ENCODE measurements at regions not wholly inside any gene's neighbourhood (a gene's known extent, or its start where the extent isn't known, plus 50 kb on each side); places are given as distances from the start of the nearest gene placed in this dataset.

- intact Hi-C loops (cut with micrococcal nuclease; ENCODE audit: unreplicated experiment) = no loop called here
- H3K9me3 ChIP-seq (replicated peaks; ENCODE audit: control insufficient read depth, insufficient read depth, low read length) = no peaks in the 10 kb centered on the region
- ChIA-PET POLR2A (no interaction called here), SMC1A (ENCODE audit: uncharacterized antibody, unreplicated experiment) (no interaction called here), RAD21 (ENCODE audit: unreplicated experiment) (no interaction called here), CTCF (no interaction called here)
- no peak overlapping the region for H3K9ac ChIP-seq (ENCODE audit: control insufficient read depth, insufficient read depth, low read length)
- BruUV-seq (replicated peaks) = no TSS peak
- H4K20me1 ChIP-seq (ENCODE audit: control insufficient read depth, insufficient read depth) = no peaks in the 10 kb centered on the region
- H3K27me3 ChIP-seq (replicated peaks in 1 of 2; ENCODE audit: control insufficient read depth in 2 of 2, insufficient read depth in 2 of 2, low read length in 1 of 2) = peaks cover 0 to 2% of the 10 kb centered on the region in 2 experiments; a peak in 1 of 4 replicates
- H3K27ac ChIP-seq (ENCODE audit: control insufficient read depth, insufficient read depth) = no peak overlapping the region
- WGBS (ENCODE audit: insufficient coverage, insufficient replicate concordance, low lambda C conversion rate, missing lambda C conversion rate) = 17% methylated on average over 5 of the region's 5 CpGs
- no peak overlapping the region for H3K4me3 ChIP-seq
- ATAC-seq (no peak), FAIRE-seq (no peak), DNase-seq (ENCODE audit: low read depth, low spot score) (no peak)
- H3K36me3 ChIP-seq (ENCODE audit: control insufficient read depth in 2 of 2, insufficient read depth in 2 of 2, low read length in 1 of 2) = no peaks in the 10 kb centered on the region
- H3K79me2 ChIP-seq (ENCODE audit: control insufficient read depth, insufficient read depth, low read length) = no peaks in the 10 kb centered on the region
- no peak for TF ChIP-seq MTA2 (IDR thresholded peaks at IDR 0.05; ENCODE audit: low read depth)
- TF ChIP-seq BCL3 (IDR thresholded peaks at IDR 0.05; ENCODE audit: borderline replicate concordance, insufficient read depth, low read depth, low read length, poor library complexity, severe bottlenecking) = no peak
- TF ChIP-seq HCFC1 (IDR thresholded peaks at IDR 0.05; ENCODE audit: low read length) = no peak
- TF ChIP-seq KLF5 (IDR thresholded peaks at IDR 0.05; ENCODE audit: partially characterized antibody) = no peak
- no peak for TF ChIP-seq SPI1 (IDR thresholded peaks at IDR 0.05; ENCODE audit: borderline replicate concordance, insufficient read depth, low read depth, low read length)
- no peak overlapping the region for H2AFZ ChIP-seq (ENCODE audit: control insufficient read depth, low read depth, low read length)
- no peak overlapping the region for H3K4me2 ChIP-seq (ENCODE audit: control insufficient read depth, insufficient read depth)
- in situ Hi-C loops (cut with MboI) = no loop called here
- H3K4me1 ChIP-seq (ENCODE audit: control insufficient read depth, insufficient read depth, low read length) = no peaks in the 10 kb centered on the region
Observed at GRCh38 chr17:21530311-21530710, 154.2 kb downstream of the KCNJ12 start.

- Histone ChIP-seq H3K4me1 (ENCODE audit: control insufficient read depth, insufficient read depth, low read length) (no peaks in the 10 kb centered on the region), H3K27me3 (replicated peaks in 1 of 2; ENCODE audit: control insufficient read depth in 2 of 2, insufficient read depth in 2 of 2, low read length in 1 of 2) (no peaks in the 10 kb centered on the region; a peak in 1 of 4 replicates), H3K4me2 (ENCODE audit: control insufficient read depth, insufficient read depth) (no peak overlapping the region), H3K79me2 (ENCODE audit: control insufficient read depth, insufficient read depth, low read length) (no peaks in the 10 kb centered on the region), H2AFZ (ENCODE audit: control insufficient read depth, low read depth, low read length) (no peak overlapping the region), H4K20me1 (ENCODE audit: control insufficient read depth, insufficient read depth) (no peaks in the 10 kb centered on the region), H3K4me3 (no peak overlapping the region), H3K36me3 (ENCODE audit: control insufficient read depth in 2 of 2, insufficient read depth in 2 of 2, low read length in 1 of 2) (no peaks in the 10 kb centered on the region), H3K27ac (ENCODE audit: control insufficient read depth, insufficient read depth) (no peak overlapping the region), H3K9me3 (replicated peaks; ENCODE audit: control insufficient read depth, insufficient read depth, low read length) (no peaks in the 10 kb centered on the region), H3K9ac (ENCODE audit: control insufficient read depth, insufficient read depth, low read length) (no peak overlapping the region)
- DNase-seq (ENCODE audit: low read depth, low spot score) (no peak), ATAC-seq (no peak), FAIRE-seq (no peak)
- SMC1A ChIA-PET (ENCODE audit: uncharacterized antibody, unreplicated experiment) = no interaction called here
- in situ Hi-C loops (cut with MboI) = no loop called here
- no TSS peak for BruUV-seq (replicated peaks)
- TF ChIP-seq E2F4 (IDR thresholded peaks at IDR 0.05; ENCODE audit: low read depth, low read length) (no peak), SUZ12 (IDR thresholded peaks at IDR 0.05; ENCODE audit: unreplicated experiment) (no peak), CEBPB (IDR thresholded peaks at IDR 0.05; ENCODE audit: borderline replicate concordance in 1 of 2, low read depth in 2 of 2, low read length in 2 of 2) (no peak), NFIC (IDR thresholded peaks at IDR 0.05; ENCODE audit: low read depth, low read length) (no peak), ATF7 (IDR thresholded peaks at IDR 0.05; ENCODE audit: low read depth) (no peak), TCF3 (IDR thresholded peaks at IDR 0.05; ENCODE audit: borderline replicate concordance, insufficient read depth, low read depth, low read length) (no peak), FOXK2 (IDR thresholded peaks at IDR 0.05) (no peak), DPF2 (IDR thresholded peaks at IDR 0.05) (no peak), PBX3 (IDR thresholded peaks at IDR 0.05; ENCODE audit: insufficient replicate concordance, low read depth, low read length) (no peak), SPI1 (IDR thresholded peaks at IDR 0.05; ENCODE audit: borderline replicate concordance, insufficient read depth, low read depth, low read length) (no peak), NRF1 (conservative IDR thresholded peaks at IDR 0.05; ENCODE audit: low read depth, low read length) (no peak), NFYB (IDR thresholded peaks at IDR 0.05; ENCODE audit: insufficient read depth, low read depth, low read length) (no peak)
- RAD21 ChIA-PET (ENCODE audit: unreplicated experiment) = no interaction called here
- WGBS (ENCODE audit: insufficient coverage, insufficient replicate concordance, low lambda C conversion rate, missing lambda C conversion rate) = 52% methylated on average over 9 of the region's 9 CpGs
- intact Hi-C loops (cut with micrococcal nuclease; ENCODE audit: unreplicated experiment) = no loop called here
- CTCF ChIA-PET = no interaction called here
- POLR2A ChIA-PET = no interaction called here
Observed at GRCh38 chr17:21530841-21531240, 154.7 kb downstream of the KCNJ12 start.
